ENCODE measurements at regions not wholly inside any gene's neighbourhood (a gene's known extent, or its start where the extent isn't known, plus 50 kb on each side); places are given as distances from the start of the nearest gene placed in this dataset.

DNA sequence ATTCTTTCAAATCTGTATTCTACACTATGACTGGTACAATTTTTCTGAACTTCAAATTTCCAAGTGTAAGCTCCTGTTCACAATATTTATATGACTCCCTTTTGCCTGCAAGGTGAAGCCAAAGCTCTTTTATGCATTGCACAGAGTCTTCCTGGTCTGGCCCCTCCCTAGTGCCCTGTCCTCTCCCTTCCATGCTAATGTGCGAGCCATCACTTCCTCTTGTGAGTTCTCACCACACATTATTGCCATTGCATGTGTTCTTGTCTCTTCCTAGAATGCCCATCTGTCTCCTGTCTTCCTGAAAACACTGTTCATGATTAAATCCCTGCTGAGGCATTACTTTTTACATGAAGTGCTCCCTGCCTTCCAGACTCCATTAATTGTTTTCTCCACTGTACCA is 169.9 kb downstream of the MC4R start:
- no peak overlapping the region for H3K27ac ChIP-seq
- intact Hi-C loops (cut with DNase I): no loop called here
- TF ChIP-seq POLR2AphosphoS5 (IDR thresholded peaks at IDR 0.05; ENCODE audit: insufficient read depth in 1 of 2, low read depth in 1 of 2) (no peak), CTCF (IDR thresholded peaks at IDR 0.05) (no peak), POLR2A (IDR thresholded peaks at IDR 0.05) (no peak)
- no peak for DNase-seq (ENCODE audit: extremely low spot score in 2 of 2)
- H3K4me1 ChIP-seq: no peaks in the 10 kb centered on the region
- no peaks in the 10 kb centered on the region for H3K9me3 ChIP-seq
- no peaks in the 10 kb centered on the region for H3K27me3 ChIP-seq
- no peaks in the 10 kb centered on the region for H3K36me3 ChIP-seq
- H3K4me3 ChIP-seq: no peak overlapping the region

DNA sequence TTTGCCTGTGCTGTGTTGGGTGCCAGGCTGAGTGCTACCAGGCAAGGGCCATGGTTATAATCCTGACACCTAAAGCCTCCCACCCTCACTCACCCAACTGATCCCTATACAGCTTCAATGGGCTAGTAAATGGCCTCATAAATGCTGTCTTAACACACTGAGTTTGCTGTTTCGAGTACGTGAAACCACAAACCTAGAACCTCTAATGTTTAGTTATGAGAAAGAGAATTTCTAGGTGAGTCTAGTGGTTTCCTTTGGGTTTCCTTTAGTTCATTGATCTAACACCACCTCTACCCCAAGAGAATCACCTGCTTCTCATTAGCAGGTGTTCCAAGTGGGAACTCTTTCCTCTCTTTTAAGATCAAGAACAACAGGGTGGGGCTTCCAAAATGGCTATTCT is 172.0 kb downstream of the MC4R start:
- no peak for DNase-seq (ENCODE audit: extremely low spot score in 2 of 2)
- Histone ChIP-seq H3K4me1 (no peaks in the 10 kb centered on the region), H3K27me3 (no peaks in the 10 kb centered on the region), H3K4me3 (no peak overlapping the region), H3K27ac (no peak overlapping the region), H3K9me3 (no peaks in the 10 kb centered on the region), H3K36me3 (no peaks in the 10 kb centered on the region)
- intact Hi-C loops (cut with DNase I): no loop called here
- TF ChIP-seq CTCF (IDR thresholded peaks at IDR 0.05): no peak
- no peak for TF ChIP-seq POLR2A (IDR thresholded peaks at IDR 0.05)
- no peak for TF ChIP-seq POLR2AphosphoS5 (IDR thresholded peaks at IDR 0.05; ENCODE audit: insufficient read depth in 1 of 2, low read depth in 1 of 2)

GRCh38 chr18:60199505-60199904 is 173.1 kb downstream of the MC4R start:
- no peaks in the 10 kb centered on the region for H3K4me1 ChIP-seq
- H3K9me3 ChIP-seq: no peaks in the 10 kb centered on the region
- no peaks in the 10 kb centered on the region for H3K27me3 ChIP-seq
- DNase-seq (ENCODE audit: extremely low spot score in 2 of 2): no peak
- no peak overlapping the region for H3K4me3 ChIP-seq
- H3K36me3 ChIP-seq: no peaks in the 10 kb centered on the region
- TF ChIP-seq CTCF (IDR thresholded peaks at IDR 0.05): no peak
- TF ChIP-seq POLR2AphosphoS5 (IDR thresholded peaks at IDR 0.05; ENCODE audit: insufficient read depth in 1 of 2, low read depth in 1 of 2): no peak
- no peak for TF ChIP-seq POLR2A (IDR thresholded peaks at IDR 0.05)
- intact Hi-C loops (cut with DNase I): no loop called here
- no peak overlapping the region for H3K27ac ChIP-seq

GRCh38 chr18:60197671-60198462 is 174.7 kb downstream of the MC4R start:
- TF ChIP-seq POLR2A (IDR thresholded peaks at IDR 0.05) (no peak), CTCF (IDR thresholded peaks at IDR 0.05) (no peak), POLR2AphosphoS5 (IDR thresholded peaks at IDR 0.05; ENCODE audit: insufficient read depth in 1 of 2, low read depth in 1 of 2) (no peak)
- intact Hi-C loops (cut with DNase I): no loop called here
- Histone ChIP-seq H3K4me1 (no peaks in the 10 kb centered on the region), H3K9me3 (no peaks in the 10 kb centered on the region), H3K36me3 (no peaks in the 10 kb centered on the region), H3K4me3 (no peak overlapping the region), H3K27me3 (no peaks in the 10 kb centered on the region), H3K27ac (no peak overlapping the region)
- no peak for DNase-seq (ENCODE audit: extremely low spot score in 2 of 2)

GRCh38 chr18:60196836-60197606 is 175.6 kb downstream of the MC4R start:
- Histone ChIP-seq H3K27ac (no peak overlapping the region), H3K4me1 (no peaks in the 10 kb centered on the region), H3K36me3 (no peaks in the 10 kb centered on the region), H3K4me3 (no peak overlapping the region), H3K9me3 (no peaks in the 10 kb centered on the region), H3K27me3 (no peaks in the 10 kb centered on the region)
- no peak for DNase-seq (ENCODE audit: extremely low spot score in 2 of 2)
- intact Hi-C loops (cut with DNase I): no loop called here
- TF ChIP-seq CTCF (IDR thresholded peaks at IDR 0.05) (no peak), POLR2A (IDR thresholded peaks at IDR 0.05) (no peak), POLR2AphosphoS5 (IDR thresholded peaks at IDR 0.05; ENCODE audit: insufficient read depth in 1 of 2, low read depth in 1 of 2) (no peak)

Data from vagina (tissue), 2 donors.